Keratinocyte (primary cell): ENCODE measurements at regions not wholly inside any gene's neighbourhood (a gene's known extent, or its start where the extent isn't known, plus 50 kb on each side); places are given as distances from the start of the nearest gene placed in this dataset.

Experiments
- EZH2 ChIP-seq: IDR thresholded peaks from one replicate; pipeline ENCODE4 v1.6.1; 2012; ENCODE audit warnings: inconsistent platforms, mild to moderate bottlenecking, low read length, moderate library complexity
- TF ChIP-seq, protein P1 (sequence below), 3 experiments: IDR thresholded peaks in 1 of 3; conservative IDR thresholded peaks in 1 of 3; optimal IDR thresholded peaks in 1 of 3; 2 replicates in 2 of 3; 3 replicates in 1 of 3; pipeline versions ENCODE3 to v1.5.1; 2011; ENCODE audit warnings: low read length in 3 of 3, mild to moderate bottlenecking in 3 of 3, moderate library complexity in 2 of 3, control low read depth in 1 of 3, inconsistent platforms in 1 of 3; ENCODE audit not compliant: insufficient read depth in 2 of 3; ENCODE audit errors: extremely low read depth in 1 of 3

DNA sequence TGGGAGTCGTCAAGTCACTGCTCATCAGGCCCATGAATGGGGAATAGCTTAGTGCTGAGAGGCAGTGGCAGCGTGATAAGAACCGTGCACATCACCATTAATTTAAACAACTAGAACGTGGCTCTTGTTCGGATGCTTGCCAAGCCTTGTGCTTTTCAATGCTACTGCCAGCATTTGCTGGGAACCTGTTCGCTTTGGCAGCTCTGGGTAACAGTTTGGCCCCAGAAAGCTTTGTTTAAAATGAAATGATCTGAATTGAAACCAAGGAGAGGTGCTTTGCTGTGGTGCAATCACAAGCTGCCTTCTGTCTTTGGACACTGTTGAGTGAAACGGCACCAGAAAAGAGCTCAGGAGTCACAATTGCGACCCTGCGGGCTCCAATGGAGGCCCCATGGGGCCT, 53.5 kb upstream of the OLFM4 start:
- TF ChIP-seq, protein P1, sequence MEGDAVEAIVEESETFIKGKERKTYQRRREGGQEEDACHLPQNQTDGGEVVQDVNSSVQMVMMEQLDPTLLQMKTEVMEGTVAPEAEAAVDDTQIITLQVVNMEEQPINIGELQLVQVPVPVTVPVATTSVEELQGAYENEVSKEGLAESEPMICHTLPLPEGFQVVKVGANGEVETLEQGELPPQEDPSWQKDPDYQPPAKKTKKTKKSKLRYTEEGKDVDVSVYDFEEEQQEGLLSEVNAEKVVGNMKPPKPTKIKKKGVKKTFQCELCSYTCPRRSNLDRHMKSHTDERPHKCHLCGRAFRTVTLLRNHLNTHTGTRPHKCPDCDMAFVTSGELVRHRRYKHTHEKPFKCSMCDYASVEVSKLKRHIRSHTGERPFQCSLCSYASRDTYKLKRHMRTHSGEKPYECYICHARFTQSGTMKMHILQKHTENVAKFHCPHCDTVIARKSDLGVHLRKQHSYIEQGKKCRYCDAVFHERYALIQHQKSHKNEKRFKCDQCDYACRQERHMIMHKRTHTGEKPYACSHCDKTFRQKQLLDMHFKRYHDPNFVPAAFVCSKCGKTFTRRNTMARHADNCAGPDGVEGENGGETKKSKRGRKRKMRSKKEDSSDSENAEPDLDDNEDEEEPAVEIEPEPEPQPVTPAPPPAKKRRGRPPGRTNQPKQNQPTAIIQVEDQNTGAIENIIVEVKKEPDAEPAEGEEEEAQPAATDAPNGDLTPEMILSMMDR (optimal IDR thresholded peaks at IDR 0.05 in 1 of 3, IDR thresholded peaks at IDR 0.05 in 1 of 3, conservative IDR thresholded peaks at IDR 0.05 in 1 of 3; ENCODE audit: extremely low read depth in 1 of 3, insufficient read depth in 2 of 3, low read length in 3 of 3) = no peak
- TF ChIP-seq EZH2 = no peak
